K562 (cell line): ENCODE measurements at regions not wholly inside any gene's neighbourhood (a gene's known extent, or its start where the extent isn't known, plus 50 kb on each side); places are given as distances from the start of the nearest gene placed in this dataset.

Experiments
- ATAC-seq: fragments of 200-7000 bp; cut with Tn5 transposase; 3 replicates; pipeline ENCODE4 v1.9.1; 2020; ENCODE audit warnings: moderate library complexity
- BruUV-seq: library from RNA; stranded (reverse); fragments of 400-500 nt; replicated peaks from 2 replicates; lab custom pipeline; 2021; lab: Mats Ljungman, UMichigan
- CTCF ChIA-PET: fragments of 300-600 bp; formaldehyde crosslinking; extraction: SDS; loops from one replicate; lab custom pipeline; 2021; ENCODE audit warnings: low intra/inter-chr PET ratio; lab: Yijun Ruan, JAX
- POLR2A ChIA-PET: fragments of 300-600, 350-650 bp; sonication (Branson Sonifier 250); formaldehyde crosslinking; extraction: SDS; loops from one replicate; lab custom pipeline; 2021; ENCODE audit warnings: antibody characterized with exemption, inconsistent platforms; lab: Yijun Ruan, JAX
- DNase-seq, 4 experiments: peaks; one replicate each; pipeline versions ENCODE4 v3.0.0 to v3.0.0-alpha.2; 2011 to 2018; ENCODE audit warnings: low spot score in 3 of 4, mixed read lengths in 3 of 4; ENCODE audit errors: extremely low read depth in 1 of 4
- FAIRE-seq: peaks from 2 replicates; lab custom pipeline; 2011; peaks lifted over from hg19 to GRCh38; lab: Jason Lieb, UNC
- H2AFZ ChIP-seq: 2 replicates; pipeline ENCODE4 v1.6.0; 2011; ENCODE audit warnings: low read depth, low read length, control low read depth, inconsistent platforms
- H3K27ac ChIP-seq: fragments of 200-600 bp; 3 replicates; pipeline ENCODE4 v1.8.0; 2011; ENCODE audit warnings: low read depth, mild to moderate bottlenecking, control low read depth, inconsistent platforms, low read length, moderate library complexity, mixed read lengths; ENCODE audit errors: extremely low read depth
- H3K27me3 ChIP-seq, 2 experiments: fragments of 300-600 bp in 1 of 2; 2 replicates in 1 of 2; 3 replicates in 1 of 2; pipeline versions ENCODE4 v1.6.0 to v1.8.0; 2011; ENCODE audit warnings: inconsistent platforms in 2 of 2, low read length in 2 of 2, mild to moderate bottlenecking in 1 of 2, mixed read lengths in 1 of 2, moderate library complexity in 1 of 2; ENCODE audit not compliant: control insufficient read depth in 2 of 2, insufficient read depth in 2 of 2
- H3K36me3 ChIP-seq: fragments of 300-600 bp; 3 replicates; pipeline ENCODE4 v1.8.0; 2011; ENCODE audit warnings: mild to moderate bottlenecking, low read length, inconsistent platforms; ENCODE audit not compliant: control insufficient read depth, insufficient read depth
- H3K4me1 ChIP-seq, 2 experiments: fragments of 200-600 bp in 1 of 2; replicated peaks in 1 of 2; 2 replicates in 1 of 2; 3 replicates in 1 of 2; pipeline versions ENCODE4 v1.5.1 to v1.8.0; 2011; ENCODE audit warnings: inconsistent platforms in 2 of 2, low read length in 2 of 2, mild to moderate bottlenecking in 1 of 2, mixed read lengths in 1 of 2, moderate library complexity in 1 of 2; ENCODE audit not compliant: control insufficient read depth in 2 of 2, insufficient read depth in 2 of 2
- H3K4me2 ChIP-seq: 2 replicates; pipeline ENCODE4 v1.6.1; 2011; ENCODE audit warnings: low read length, control low read depth, inconsistent platforms, mixed read lengths; ENCODE audit not compliant: insufficient read depth
- H3K4me3 ChIP-seq: fragments of 200-600 bp; sonication (generic), shearing (Covaris generic); 2 replicates; pipeline ENCODE4 v1.5.1; 2016; ENCODE audit warnings: control low read depth, inconsistent platforms
- H3K79me2 ChIP-seq: fragments of 200-600 bp; 3 replicates; pipeline ENCODE4 v1.8.0; 2011; ENCODE audit warnings: low read length, inconsistent platforms; ENCODE audit not compliant: control insufficient read depth, insufficient read depth
- H3K9ac ChIP-seq, 2 experiments: 2 replicates each; pipeline versions ENCODE4 v1.6.0 to v1.6.1; 2011; ENCODE audit warnings: low read depth in 2 of 2, low read length in 2 of 2, control low read depth in 1 of 2, inconsistent platforms in 1 of 2, mild to moderate bottlenecking in 1 of 2, mixed read lengths in 1 of 2; ENCODE audit not compliant: insufficient read depth in 1 of 2
- H3K9me1 ChIP-seq: one replicate; pipeline ENCODE4 v1.6.0; 2011; ENCODE audit warnings: inconsistent platforms, mild to moderate bottlenecking, low read length, moderate library complexity; ENCODE audit not compliant: control insufficient read depth, insufficient read depth
- H3K9me3 ChIP-seq: replicated peaks from 2 replicates; pipeline ENCODE4 v1.5.1; 2011; ENCODE audit warnings: low read depth, low read length, inconsistent platforms; ENCODE audit not compliant: control insufficient read depth, insufficient read depth
- H4K20me1 ChIP-seq: replicated peaks from 2 replicates; pipeline ENCODE4 v1.6.1; 2011; ENCODE audit warnings: low read length, inconsistent platforms, mixed read lengths; ENCODE audit not compliant: control insufficient read depth, insufficient read depth
- ATF2 ChIP-seq: sonication (generic); formaldehyde crosslinking; IDR thresholded peaks from 2 replicates; pipeline ENCODE4 v1.8.1; 2022; ENCODE audit warnings: missing genetic modification reagents
- BRD4 ChIP-seq: fragments of 200-600 bp; sonication (generic); IDR thresholded peaks from 2 replicates; pipeline ENCODE4 v1.6.1; 2017; ENCODE audit warnings: inconsistent platforms
- E2F8 ChIP-seq: fragments of 450-650 bp; IDR thresholded peaks from 2 replicates; pipeline ENCODE4 v1.7.1; 2018; ENCODE audit warnings: mild to moderate bottlenecking, low read depth; ENCODE audit not compliant: partially characterized antibody
- JUNB ChIP-seq: fragments of 450-650 bp; formaldehyde crosslinking; conservative IDR thresholded peaks from 2 replicates; pipeline ENCODE4 v1.4.0; 2020; ENCODE audit warnings: mild to moderate bottlenecking
- MTA1 ChIP-seq: fragments of 450-650 bp; IDR thresholded peaks from 2 replicates; pipeline ENCODE4 v1.6.1; 2017; ENCODE audit warnings: borderline replicate concordance
- NR1H2 ChIP-seq: sonication (generic); formaldehyde crosslinking; IDR thresholded peaks from 2 replicates; pipeline ENCODE4 v1.4.0; 2020; ENCODE audit warnings: mild to moderate bottlenecking, missing genetic modification reagents
- POLR3G ChIP-seq: IDR thresholded peaks from 2 replicates; pipeline ENCODE4 v1.6.1; 2011; ENCODE audit not compliant: insufficient read length, insufficient replicate concordance; ENCODE audit errors: extremely low read depth
- SRSF1 ChIP-seq: fragments of 200-400 bp; formaldehyde crosslinking; IDR thresholded peaks from 2 replicates; pipeline ENCODE4 v1.6.1; 2017; ENCODE audit warnings: mild to moderate bottlenecking, low read depth, low read length, moderate library complexity
- SUPT5H ChIP-seq: fragments of 450-650 bp; IDR thresholded peaks from 2 replicates; pipeline ENCODE4 v1.6.1; 2016
- TCF3 ChIP-seq: sonication (generic); formaldehyde crosslinking; IDR thresholded peaks from 2 replicates; pipeline ENCODE4 v1.4.0; 2020; ENCODE audit warnings: mild to moderate bottlenecking, missing genetic modification reagents
- TCF7 ChIP-seq: sonication (generic); IDR thresholded peaks from 2 replicates; pipeline ENCODE4 v1.6.1; 2016; ENCODE audit warnings: antibody characterized with exemption, borderline replicate concordance
- XRCC3 ChIP-seq: fragments of 450-650 bp; IDR thresholded peaks from 2 replicates; pipeline ENCODE4 v1.6.1; 2017; ENCODE audit warnings: mild to moderate bottlenecking, moderate library complexity
- WGBS: fragments of 100-300 bp; shearing (Covaris generic); methylation state at CpG from one replicate; pipeline ENCODE4 v1.1.6; 2016; ENCODE audit warnings: low coverage, mixed read lengths; ENCODE audit not compliant: insufficient coverage; ENCODE audit errors: missing lambda C conversion rate; 5-methylcytosine and 5-hydroxymethylcytosine counted together
- in situ Hi-C: fragments of 300-500 bp; cut with MboI; formaldehyde crosslinking; loops from 4 replicates; pipeline ENCODE4 v1.15.0; 2018; ENCODE audit warnings: inconsistent platforms, mixed read lengths
- intact Hi-C: fragments of 100-400 bp; cut with micrococcal nuclease; formaldehyde crosslinking; loops from 2 replicates; pipeline ENCODE4 v1.14.2; 2022

- Histone ChIP-seq H3K36me3 (no peaks in the 10 kb centered on the region), H3K9ac (no peak overlapping the region), H3K79me2 (no peaks in the 10 kb centered on the region), H3K4me1 (no peaks in the 10 kb centered on the region), H3K9me1 (no peaks in the 10 kb centered on the region), H3K27ac (no peak overlapping the region), H4K20me1 (no peaks in the 10 kb centered on the region), H2AFZ (no peak overlapping the region), H3K4me2 (no peak overlapping the region), H3K9me3 (no peaks in the 10 kb centered on the region), H3K27me3 (peaks cover 0 to 4% of the 10 kb centered on the region in 2 experiments; a peak in 2 of 5 replicates), H3K4me3 (no peak overlapping the region)
- FAIRE-seq (no peak), DNase-seq (no peak)
- intact Hi-C loops, result no loop called here
- POLR2A ChIA-PET, result interaction anchor here (0.8 kb wide), 1 partner anchor 135 kb away, joined by 3 read pairs; no protein-coding TSS in a partner anchor
- CTCF ChIA-PET, result no interaction called here
- BruUV-seq, result no TSS peak
- in situ Hi-C loops, result no loop called here
- WGBS, result 0% methylated on average over 12 of the region's 12 CpGs
- no peak for TF ChIP-seq TCF3 (CRISPR knock-in tag)
- TF ChIP-seq BRD4, result no peak
- TF ChIP-seq E2F8, result no peak
- TF ChIP-seq MTA1, result no peak
- no peak for TF ChIP-seq POLR3G
- TF ChIP-seq JUNB, result no peak
- no peak for TF ChIP-seq TCF7
- no peak for TF ChIP-seq NR1H2 (CRISPR knock-in tag)
- TF ChIP-seq XRCC3, result no peak
- no peak for TF ChIP-seq ATF2
- TF ChIP-seq SRSF1, result no peak
- no peak for TF ChIP-seq SUPT5H
- TF ChIP-seq, all 486 proteins: peak for 0
- ATAC-seq, result no peak
Measured at GRCh38 chr14:89085231-89085731, 260.8 kb downstream of the TTC8 start.
